HUES48 (cell line): ENCODE measurements at regions not wholly inside any gene's neighbourhood (a gene's known extent, or its start where the extent isn't known, plus 50 kb on each side); places are given as distances from the start of the nearest gene placed in this dataset.
"Not testable (repeated sequence)": the region's sequence is repeated elsewhere in the genome, so short reads cannot be mapped to it uniquely, and the experiment has no call there.

ENCODE experiments used
- H3K27ac ChIP-seq: one replicate; pipeline ENCODE4 v1.7.0; 2013; ENCODE audit warnings: low read depth, low read length, inconsistent platforms
- H3K27me3 ChIP-seq: 2 replicates; pipeline ENCODE4 v1.6.1; 2013; ENCODE audit warnings: mild to moderate bottlenecking, low read length; ENCODE audit not compliant: control insufficient read depth, insufficient read depth
- H3K36me3 ChIP-seq: 2 replicates; pipeline ENCODE4 v1.6.1; 2013; ENCODE audit warnings: low read length; ENCODE audit not compliant: control insufficient read depth, insufficient read depth
- H3K4me1 ChIP-seq: 2 replicates; pipeline ENCODE4 v1.6.1; 2013; ENCODE audit warnings: mild to moderate bottlenecking, low read length; ENCODE audit not compliant: control insufficient read depth, insufficient read depth
- H3K4me3 ChIP-seq: 2 replicates; pipeline ENCODE4 v1.5.1; 2013; ENCODE audit warnings: mild to moderate bottlenecking, low read depth, low read length
- H3K9ac ChIP-seq: 2 replicates; pipeline ENCODE4 v1.6.1; 2013; ENCODE audit warnings: mild to moderate bottlenecking, low read depth, low read length, moderate library complexity
- H3K9me3 ChIP-seq: 2 replicates; pipeline ENCODE4 v1.6.1; 2013; ENCODE audit warnings: low read length; ENCODE audit not compliant: control insufficient read depth, insufficient read depth

GRCh38 chr12:77225373-77225772 lies 160.0 kb upstream of the E2F7 start:
- Histone ChIP-seq H3K9me3 (no peaks in the 10 kb centered on the region), H3K4me1 (peaks cover 20% of the 10 kb centered on the region), H3K27me3 (no peaks in the 10 kb centered on the region), H3K36me3 (no peaks in the 10 kb centered on the region), H3K27ac (no peak overlapping the region), H3K9ac (no peak overlapping the region), H3K4me3 (no peak overlapping the region)

GRCh38 chr12:77224346-77224745 lies 159.0 kb upstream of the E2F7 start:
- H3K9me3 ChIP-seq, result no peaks in the 10 kb centered on the region
- H3K9ac ChIP-seq, result no peak overlapping the region
- H3K4me1 ChIP-seq, result peaks cover 11% of the 10 kb centered on the region
- no peaks in the 10 kb centered on the region for H3K36me3 ChIP-seq
- no peak overlapping the region for H3K4me3 ChIP-seq
- no peak overlapping the region for H3K27ac ChIP-seq
- H3K27me3 ChIP-seq, result no peaks in the 10 kb centered on the region

- Histone ChIP-seq H3K36me3 (no peaks in the 10 kb centered on the region), H3K9me3 (no peaks in the 10 kb centered on the region), H3K27me3 (no peaks in the 10 kb centered on the region), H3K4me3 (no peak overlapping the region), H3K27ac (no peak overlapping the region), H3K9ac (no peak overlapping the region), H3K4me1 (no peaks in the 10 kb centered on the region)
Measured at GRCh38 chr12:77222336-77222735, 157.0 kb upstream of the E2F7 start.

GRCh38 chr12:77220586-77220985 lies 155.2 kb upstream of the E2F7 start:
- no peak overlapping the region for H3K9ac ChIP-seq
- peaks cover 4% of the 10 kb centered on the region; the same call in 1 of the 2 replicates for H3K9me3 ChIP-seq
- H3K4me3 ChIP-seq, result no peak overlapping the region
- H3K27me3 ChIP-seq, result no peaks in the 10 kb centered on the region
- no peaks in the 10 kb centered on the region for H3K36me3 ChIP-seq
- H3K27ac ChIP-seq, result no peak overlapping the region
- H3K4me1 ChIP-seq, result no peaks in the 10 kb centered on the region

GRCh38 chr12:77218278-77218677 lies 152.9 kb upstream of the E2F7 start:
- Histone ChIP-seq H3K9me3 (peaks cover 4% of the 10 kb centered on the region; the same call in 1 of the 2 replicates), H3K4me3 (no peak overlapping the region), H3K4me1 (no peaks in the 10 kb centered on the region), H3K36me3 (no peaks in the 10 kb centered on the region), H3K27me3 (no peaks in the 10 kb centered on the region), H3K27ac (no peak overlapping the region), H3K9ac (no peak overlapping the region)

- H3K27ac ChIP-seq, H3K4me1 ChIP-seq, H3K9me3 ChIP-seq, H3K4me3 ChIP-seq, H3K27me3 ChIP-seq, H3K36me3 ChIP-seq, H3K9ac ChIP-seq: not testable (repeated sequence)
Measured at GRCh38 chr12:77216136-77216535, 150.8 kb upstream of the E2F7 start.

GRCh38 chr12:77214136-77214535 lies 148.8 kb upstream of the E2F7 start:
- Histone ChIP-seq H3K36me3 (no peaks in the 10 kb centered on the region), H3K27ac (no peak overlapping the region), H3K4me1 (no peaks in the 10 kb centered on the region), H3K9me3 (peaks cover 9% of the 10 kb centered on the region), H3K27me3 (no peaks in the 10 kb centered on the region), H3K4me3 (no peak overlapping the region), H3K9ac (no peak overlapping the region)

- Histone ChIP-seq H3K27me3 (no peaks in the 10 kb centered on the region), H3K4me1 (no peaks in the 10 kb centered on the region), H3K36me3 (no peaks in the 10 kb centered on the region), H3K4me3 (no peak overlapping the region), H3K9me3 (peaks cover 9% of the 10 kb centered on the region), H3K27ac (no peak overlapping the region), H3K9ac (no peak overlapping the region)
Measured at GRCh38 chr12:77213319-77213718, 147.9 kb upstream of the E2F7 start.

- Histone ChIP-seq H3K4me1 (no peaks in the 10 kb centered on the region), H3K36me3 (no peaks in the 10 kb centered on the region), H3K9ac (no peak overlapping the region), H3K4me3 (no peak overlapping the region), H3K27me3 (no peaks in the 10 kb centered on the region), H3K27ac (no peak overlapping the region), H3K9me3 (peaks cover 5% of the 10 kb centered on the region; the same call in 1 of the 2 replicates)
Measured at GRCh38 chr12:77210724-77211123, 145.4 kb upstream of the E2F7 start.

GRCh38 chr12:77204083-77204482 lies 138.7 kb upstream of the E2F7 start:
- no peaks in the 10 kb centered on the region for H3K36me3 ChIP-seq
- H3K27me3 ChIP-seq, result no peaks in the 10 kb centered on the region
- no peak overlapping the region for H3K27ac ChIP-seq
- no peak overlapping the region for H3K9ac ChIP-seq
- H3K4me3 ChIP-seq, result no peak overlapping the region
- no peaks in the 10 kb centered on the region for H3K4me1 ChIP-seq
- H3K9me3 ChIP-seq, result no peaks in the 10 kb centered on the region; the same call in 1 of the 2 replicates

GRCh38 chr12:77202457-77203060 lies 137.2 kb upstream of the E2F7 start:
- Histone ChIP-seq H3K27ac (no peak overlapping the region), H3K9ac (no peak overlapping the region), H3K4me3 (no peak overlapping the region), H3K27me3 (no peaks in the 10 kb centered on the region), H3K9me3 (peaks cover 4% of the 10 kb centered on the region; the same call in 1 of the 2 replicates), H3K36me3 (no peaks in the 10 kb centered on the region), H3K4me1 (no peaks in the 10 kb centered on the region)
